GM12878 (cell line): ENCODE measurements at regions not wholly inside any gene's neighbourhood (a gene's known extent, or its start where the extent isn't known, plus 50 kb on each side); places are given as distances from the start of the nearest gene placed in this dataset.

Experiments
- ATAC-seq: fragments of 200-7000 bp; cut with Tn5 transposase; 3 replicates; pipeline ENCODE4 v1.9.1; 2020; ENCODE audit warnings: mild to moderate bottlenecking, moderate library complexity
- BruUV-seq: library from RNA; stranded (reverse); fragments of 400-500 nt; replicated peaks from 2 replicates; lab custom pipeline; 2021; lab: Mats Ljungman, UMichigan
- CTCF ChIA-PET: fragments of 300-600 bp; sonication (Branson Sonifier 250); formaldehyde crosslinking; extraction: SDS; loops from one replicate; lab custom pipeline; 2021; ENCODE audit warnings: inconsistent platforms; lab: Yijun Ruan, JAX
- POLR2A ChIA-PET: fragments of 350-600 bp; formaldehyde crosslinking; extraction: SDS; loops from one replicate; lab custom pipeline; 2021; ENCODE audit warnings: inconsistent platforms; lab: Charles Lee
- RAD21 ChIA-PET: fragments of 300-600 bp; sonication (Branson Sonifier 250); formaldehyde crosslinking; loops from one replicate; lab custom pipeline; 2023; ENCODE audit warnings: antibody characterized with exemption; ENCODE audit not compliant: unreplicated experiment; lab: Charles Lee
- SMC1A ChIA-PET: fragments of 300-600 bp; sonication (Branson Sonifier 250); formaldehyde crosslinking; loops from one replicate; lab custom pipeline; 2023; ENCODE audit not compliant: unreplicated experiment, uncharacterized antibody; lab: Charles Lee
- DNase-seq: peaks from one replicate; pipeline ENCODE4 v3.0.0-alpha.2; 2011; ENCODE audit warnings: low read depth, low spot score
- FAIRE-seq: peaks from 3 replicates; lab custom pipeline; 2011; peaks lifted over from hg19 to GRCh38; lab: Jason Lieb, UNC
- H2AFZ ChIP-seq: 2 replicates; pipeline ENCODE4 v1.6.0; 2011; ENCODE audit warnings: low read depth, low read length, control low read depth; ENCODE audit not compliant: control insufficient read depth
- H3K27ac ChIP-seq: 2 replicates; pipeline ENCODE4 v1.5.1; 2011; ENCODE audit warnings: control low read depth; ENCODE audit not compliant: control insufficient read depth, insufficient read depth
- H3K27me3 ChIP-seq, 2 experiments: replicated peaks in 1 of 2; 2 replicates each; pipeline versions ENCODE4 v1.6.0 to v1.6.1; 2011; ENCODE audit warnings: low read length in 1 of 2; ENCODE audit not compliant: control insufficient read depth in 2 of 2, insufficient read depth in 2 of 2
- H3K36me3 ChIP-seq, 2 experiments: 2 replicates each; pipeline ENCODE4 v1.5.1; 2011; ENCODE audit warnings: low read length in 1 of 2; ENCODE audit not compliant: control insufficient read depth in 2 of 2, insufficient read depth in 2 of 2
- H3K4me1 ChIP-seq: 2 replicates; pipeline ENCODE4 v1.6.1; 2011; ENCODE audit warnings: mild to moderate bottlenecking, low read length, moderate library complexity, mixed read lengths; ENCODE audit not compliant: control insufficient read depth, insufficient read depth
- H3K4me2 ChIP-seq: 2 replicates; pipeline ENCODE4 v1.6.0; 2011; ENCODE audit warnings: control low read depth; ENCODE audit not compliant: control insufficient read depth, insufficient read depth
- H3K4me3 ChIP-seq: fragments of 200-600 bp; sonication (generic); 2 replicates; pipeline ENCODE4 v1.5.1; 2016
- H3K79me2 ChIP-seq: 2 replicates; pipeline ENCODE4 v1.6.0; 2011; ENCODE audit warnings: low read length; ENCODE audit not compliant: control insufficient read depth, insufficient read depth
- H3K9ac ChIP-seq: 2 replicates; pipeline ENCODE4 v1.8.0; 2011; ENCODE audit warnings: low read length, control low read depth, mixed read lengths; ENCODE audit not compliant: control insufficient read depth, insufficient read depth
- H3K9me3 ChIP-seq: replicated peaks from 3 replicates; pipeline ENCODE4 v1.5.1; 2011; ENCODE audit warnings: mild to moderate bottlenecking, low read length; ENCODE audit not compliant: control insufficient read depth, insufficient read depth
- H4K20me1 ChIP-seq: 2 replicates; pipeline ENCODE4 v1.6.0; 2011; ENCODE audit not compliant: control insufficient read depth, insufficient read depth
- E4F1 ChIP-seq: fragments of 450-650 bp; IDR thresholded peaks from 2 replicates; pipeline ENCODE4 v1.6.1; 2018; ENCODE audit warnings: borderline replicate concordance, mild to moderate bottlenecking; ENCODE audit not compliant: partially characterized antibody
- EED ChIP-seq: sonication (generic); IDR thresholded peaks from 2 replicates; pipeline ENCODE4 v1.6.1; 2016; ENCODE audit warnings: antibody characterized with exemption, low read depth
- KAT2A ChIP-seq: conservative IDR thresholded peaks from 2 replicates; pipeline ENCODE4 v1.6.1; 2011; ENCODE audit warnings: low read depth, low read length; ENCODE audit not compliant: control insufficient read depth
- NKRF ChIP-seq: fragments of 450-650 bp; conservative IDR thresholded peaks from 2 replicates; pipeline ENCODE4 v1.6.1; 2017; ENCODE audit warnings: mild to moderate bottlenecking, moderate library complexity
- PAX8 ChIP-seq: fragments of 450-650 bp; IDR thresholded peaks from 2 replicates; pipeline ENCODE4 v1.6.1; 2017; ENCODE audit warnings: mild to moderate bottlenecking, moderate library complexity
- PRDM15 ChIP-seq: fragments of 450-650 bp; formaldehyde crosslinking; IDR thresholded peaks from 2 replicates; pipeline ENCODE4 v1.4.0; 2020; ENCODE audit warnings: mild to moderate bottlenecking, moderate library complexity
- RELB ChIP-seq: fragments of 450-650 bp; IDR thresholded peaks from 2 replicates; pipeline ENCODE4 v1.6.1; 2017; ENCODE audit warnings: low read depth, mild to moderate bottlenecking, moderate library complexity
- STAT1 ChIP-seq: fragments of 450-650 bp; conservative IDR thresholded peaks from 2 replicates; pipeline ENCODE4 v1.6.1; 2014; ENCODE audit warnings: antibody characterized with exemption, mild to moderate bottlenecking
- ZNF592 ChIP-seq: fragments of 450-650 bp; IDR thresholded peaks from 2 replicates; pipeline ENCODE4 v1.6.1; 2017; ENCODE audit warnings: mild to moderate bottlenecking, moderate library complexity
- whole genome bisulfite sequencing: methylation state at CpG from one replicate; pipeline ENCODE4 v1.1.6; 2016; ENCODE audit warnings: low lambda C conversion rate; ENCODE audit not compliant: insufficient replicate concordance, insufficient coverage; ENCODE audit errors: missing lambda C conversion rate; 5-methylcytosine and 5-hydroxymethylcytosine counted together
- in situ Hi-C: fragments of 300-500 bp; cut with MboI; formaldehyde crosslinking; loops from 9 replicates; pipeline ENCODE4 v1.14.3; 2018; ENCODE audit warnings: mixed read lengths
- intact Hi-C: fragments of 100-400 bp; cut with micrococcal nuclease; formaldehyde crosslinking; loops from one replicate; pipeline ENCODE4 v1.14.2; 2022; ENCODE audit not compliant: unreplicated experiment

- RAD21 ChIA-PET, result no interaction called here
- H3K4me2 ChIP-seq, result no peak overlapping the region
- CTCF ChIA-PET, result interaction anchor here (1.1 to 1.4 kb wide), 2 partner anchors 9 to 10 kb away, joined by 3 to 6 read pairs; no protein-coding TSS in a partner anchor
- no peaks in the 10 kb centered on the region for H3K36me3 ChIP-seq
- no peak overlapping the region for H3K9ac ChIP-seq
- no TSS peak for BruUV-seq
- H2AFZ ChIP-seq, result no peak overlapping the region
- intact Hi-C loops, result no loop called here
- DNase-seq (no peak), FAIRE-seq (no peak), ATAC-seq (no peak)
- in situ Hi-C loops, result no loop called here
- SMC1A ChIA-PET, result interaction anchor here (0.7 to 2.3 kb wide), 4 partner anchors 8 to 123 kb away, joined by 3 to 5 read pairs (median 3); no protein-coding TSS in a partner anchor
- POLR2A ChIA-PET, result no interaction called here
- H3K27me3 ChIP-seq, result no peaks in the 10 kb centered on the region
- no peaks in the 10 kb centered on the region for H4K20me1 ChIP-seq
- H3K27ac ChIP-seq, result no peak overlapping the region
- H3K9me3 ChIP-seq, result no peaks in the 10 kb centered on the region; the same call in 2 of the 3 replicates
- H3K79me2 ChIP-seq, result no peaks in the 10 kb centered on the region
- WGBS, result 100% methylated on average over 1 of the region's 1 CpG
- peaks cover 2% of the 10 kb centered on the region for H3K4me1 ChIP-seq
- no peak overlapping the region for H3K4me3 ChIP-seq
- TF ChIP-seq EED, result no peak
- no peak for TF ChIP-seq KAT2A
- TF ChIP-seq PRDM15 (CRISPR knock-in tag), result no peak
- TF ChIP-seq RELB, result no peak
- no peak for TF ChIP-seq ZNF592
- no peak for TF ChIP-seq PAX8
- no peak for TF ChIP-seq E4F1
- no peak for TF ChIP-seq NKRF
- TF ChIP-seq STAT1, result no peak
Observed at GRCh38 chr12:68490476-68490875, 120.2 kb upstream of the RAP1B start.
